HG03558 (cell line): ENCODE measurements at regions not wholly inside any gene's neighbourhood (a gene's known extent, or its start where the extent isn't known, plus 50 kb on each side); places are given as distances from the start of the nearest gene placed in this dataset.

Source experiments
- ATAC-seq: cut with Tn5 transposase; IDR thresholded peaks from one replicate; pipeline ENCODE4 v1.9.1; 2021; ENCODE audit warnings: moderate number of reproducible peaks; ENCODE audit not compliant: unreplicated experiment; ENCODE audit errors: extremely low read depth

GRCh38 chr1:220976390-220976789 lies 97.1 kb downstream of the HLX start:
- no peak for ATAC-seq

- ATAC-seq: no peak
Observed at GRCh38 chr1:220979371-220979770, 100.1 kb downstream of the HLX start.

DNA sequence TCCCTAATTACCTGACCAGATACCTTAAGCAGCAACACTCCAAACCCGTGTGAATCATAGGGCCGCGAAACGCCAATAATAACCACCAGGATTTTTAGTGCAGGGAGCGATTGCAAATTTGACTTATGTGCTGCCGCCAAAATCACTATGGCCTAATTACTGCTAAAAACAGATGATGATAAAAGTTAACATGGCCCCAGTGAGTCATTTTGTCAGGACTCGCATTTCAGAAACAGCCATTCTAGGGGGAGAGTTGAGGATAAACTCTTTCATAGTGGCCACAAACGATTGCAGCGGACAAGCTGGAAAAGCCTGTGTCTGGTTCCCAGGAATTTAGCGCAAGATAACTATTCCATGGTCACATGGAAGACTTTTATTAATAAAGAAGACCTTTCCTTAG lies 103.4 kb downstream of the HLX start:
- no peak for ATAC-seq

- no peak for ATAC-seq
Observed at GRCh38 chr1:220983877-220984635, 104.8 kb downstream of the HLX start.

GRCh38 chr1:220990427-220991339 lies 111.4 kb downstream of the HLX start:
- ATAC-seq: no peak

- ATAC-seq: no peak
Observed at GRCh38 chr1:220991506-220991905, 112.3 kb downstream of the HLX start.

DNA sequence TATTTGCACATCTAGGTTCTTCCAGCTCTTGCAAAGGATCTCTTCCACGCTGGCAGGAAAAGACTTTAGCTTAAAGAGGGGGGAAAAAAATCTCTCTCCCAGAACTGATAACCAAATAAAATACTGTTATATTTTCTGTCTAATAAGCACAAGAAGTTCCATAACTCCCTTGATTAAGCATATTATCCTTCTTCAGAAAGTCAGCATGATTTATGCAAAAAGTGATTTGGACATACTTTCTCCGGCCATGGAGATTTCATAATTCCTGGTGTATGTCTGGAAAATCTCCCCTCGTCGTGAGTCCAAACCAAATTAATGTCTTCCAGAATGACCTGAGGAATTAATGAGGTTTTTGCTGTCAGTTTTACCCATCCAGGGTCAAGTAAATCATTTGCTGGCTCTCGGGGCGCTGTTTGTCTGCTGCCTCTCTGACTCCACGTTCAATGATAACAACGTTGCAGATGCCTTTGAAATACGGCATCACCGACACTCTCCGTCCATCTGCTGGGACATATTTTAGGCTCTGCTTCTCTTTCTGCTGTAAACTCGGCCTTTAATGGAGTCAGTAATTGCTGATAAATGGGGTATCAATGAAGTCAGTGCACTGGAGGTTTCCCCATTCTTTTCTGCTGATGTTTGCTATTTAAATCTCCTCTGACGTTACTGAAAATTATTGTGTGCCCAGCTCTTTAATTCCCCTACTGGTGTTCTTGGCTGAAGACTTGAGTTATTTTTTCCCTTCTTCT lies 112.9 kb downstream of the HLX start:
- ATAC-seq: no peak

DNA sequence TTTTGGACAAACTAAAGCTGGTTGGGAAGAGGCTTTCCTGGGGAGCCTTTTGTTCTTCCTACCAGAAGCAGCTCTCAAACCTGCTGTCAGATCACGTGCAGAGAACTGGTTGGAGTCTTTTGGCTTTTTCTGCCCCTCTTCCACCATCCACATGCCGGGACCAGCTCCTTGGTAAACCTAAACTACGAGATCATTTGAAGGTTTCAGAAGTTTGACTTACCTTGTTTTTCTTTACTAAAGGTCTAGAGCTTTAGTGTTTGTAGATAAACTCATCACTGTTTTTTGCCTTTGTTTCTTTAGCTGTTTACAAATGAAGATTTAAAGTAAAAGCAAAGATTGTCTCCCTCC lies 113.4 kb downstream of the HLX start:
- no peak for ATAC-seq

GRCh38 chr1:220994671-220995070 lies 115.4 kb downstream of the HLX start:
- no peak for ATAC-seq

DNA sequence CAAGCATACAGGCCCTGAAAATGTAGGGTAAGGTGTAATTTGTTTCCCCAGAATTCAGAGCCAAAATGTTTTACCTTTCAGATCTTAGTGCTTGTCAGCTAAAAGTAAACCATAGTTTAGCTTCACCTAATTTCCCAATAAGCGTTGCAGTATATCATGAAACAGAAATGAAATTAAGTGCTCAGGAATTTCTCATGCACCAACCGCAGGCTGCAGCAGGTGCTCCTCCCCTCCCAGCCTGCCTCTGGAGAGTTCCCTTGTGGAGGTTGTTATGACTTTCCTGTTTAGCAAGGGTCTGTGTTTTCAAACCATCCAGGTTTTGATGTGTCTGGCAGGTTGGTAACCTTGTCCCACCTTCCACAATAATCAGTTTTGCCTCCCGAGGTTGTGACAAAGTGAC lies 118.5 kb downstream of the HLX start:
- ATAC-seq: no peak

DNA sequence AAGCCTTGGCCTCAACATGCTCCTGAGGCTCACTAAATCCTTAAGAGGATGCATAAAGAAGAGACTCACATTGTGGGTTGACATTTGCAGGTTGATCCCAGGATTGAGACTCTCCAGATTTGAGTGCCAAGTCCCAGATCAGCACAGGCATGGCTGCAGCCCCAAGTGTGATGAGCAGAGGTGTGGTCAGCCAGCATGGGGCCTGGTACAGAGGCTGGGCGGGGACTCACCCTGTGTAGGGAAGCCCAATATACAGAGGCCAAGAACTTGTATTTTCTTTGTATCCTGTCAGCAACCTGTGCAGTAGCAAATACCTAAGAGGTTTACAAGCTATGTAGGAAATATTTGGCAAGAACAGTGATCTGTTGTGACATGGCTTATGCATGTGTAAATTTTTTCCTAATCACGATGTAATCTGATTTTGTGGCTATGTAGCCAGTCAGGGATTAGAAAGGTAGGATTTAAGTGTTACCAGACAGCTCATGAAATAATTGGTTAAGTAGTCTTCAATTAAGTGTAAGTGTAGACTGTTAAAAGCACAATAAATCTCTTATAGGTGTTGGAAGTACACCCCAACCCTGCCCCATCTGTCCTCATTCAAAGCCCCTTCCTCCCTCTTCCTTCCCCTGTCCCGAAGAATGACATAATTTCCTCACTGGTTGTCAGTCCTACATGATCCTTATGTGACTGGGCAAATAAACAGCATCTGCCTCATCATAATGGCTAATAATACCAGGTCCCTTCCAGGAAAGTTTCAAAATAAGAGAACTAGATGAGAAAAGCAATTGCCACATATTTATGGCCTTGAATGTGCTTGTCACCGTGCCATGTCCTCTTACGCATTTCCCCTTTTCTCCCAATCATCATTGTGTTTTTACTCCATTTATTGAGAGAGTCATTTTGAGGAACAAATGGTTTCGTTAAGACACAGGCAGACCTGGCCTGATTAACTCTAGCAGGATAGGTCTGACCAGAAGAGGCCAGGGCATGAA lies 120.9 kb downstream of the HLX start:
- no peak for ATAC-seq

DNA sequence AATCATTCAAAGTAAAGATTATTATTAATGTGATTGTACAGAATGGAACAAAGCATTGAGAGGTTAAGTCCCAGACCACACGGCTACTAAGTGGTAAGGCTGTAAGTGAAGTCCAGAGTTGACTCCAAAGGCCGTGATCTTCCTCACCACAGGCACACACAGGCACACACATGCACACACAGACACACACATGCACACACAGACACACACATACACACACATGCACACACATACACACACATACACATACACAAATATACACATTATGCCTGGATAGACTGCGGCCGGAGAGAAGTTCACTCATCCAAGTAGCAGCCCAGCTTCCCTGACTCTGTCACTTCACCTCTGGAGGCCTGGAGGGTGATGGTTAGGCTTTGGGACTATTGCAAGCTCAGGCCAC lies 121.9 kb downstream of the HLX start:
- ATAC-seq: no peak

- no peak for ATAC-seq
Observed at GRCh38 chr1:221002601-221003000, 123.4 kb downstream of the HLX start.

- ATAC-seq: no peak
Observed at GRCh38 chr1:221011145-221011544, 131.9 kb downstream of the HLX start.

GRCh38 chr1:221012120-221012519 lies 132.9 kb downstream of the HLX start:
- ATAC-seq: no peak

DNA sequence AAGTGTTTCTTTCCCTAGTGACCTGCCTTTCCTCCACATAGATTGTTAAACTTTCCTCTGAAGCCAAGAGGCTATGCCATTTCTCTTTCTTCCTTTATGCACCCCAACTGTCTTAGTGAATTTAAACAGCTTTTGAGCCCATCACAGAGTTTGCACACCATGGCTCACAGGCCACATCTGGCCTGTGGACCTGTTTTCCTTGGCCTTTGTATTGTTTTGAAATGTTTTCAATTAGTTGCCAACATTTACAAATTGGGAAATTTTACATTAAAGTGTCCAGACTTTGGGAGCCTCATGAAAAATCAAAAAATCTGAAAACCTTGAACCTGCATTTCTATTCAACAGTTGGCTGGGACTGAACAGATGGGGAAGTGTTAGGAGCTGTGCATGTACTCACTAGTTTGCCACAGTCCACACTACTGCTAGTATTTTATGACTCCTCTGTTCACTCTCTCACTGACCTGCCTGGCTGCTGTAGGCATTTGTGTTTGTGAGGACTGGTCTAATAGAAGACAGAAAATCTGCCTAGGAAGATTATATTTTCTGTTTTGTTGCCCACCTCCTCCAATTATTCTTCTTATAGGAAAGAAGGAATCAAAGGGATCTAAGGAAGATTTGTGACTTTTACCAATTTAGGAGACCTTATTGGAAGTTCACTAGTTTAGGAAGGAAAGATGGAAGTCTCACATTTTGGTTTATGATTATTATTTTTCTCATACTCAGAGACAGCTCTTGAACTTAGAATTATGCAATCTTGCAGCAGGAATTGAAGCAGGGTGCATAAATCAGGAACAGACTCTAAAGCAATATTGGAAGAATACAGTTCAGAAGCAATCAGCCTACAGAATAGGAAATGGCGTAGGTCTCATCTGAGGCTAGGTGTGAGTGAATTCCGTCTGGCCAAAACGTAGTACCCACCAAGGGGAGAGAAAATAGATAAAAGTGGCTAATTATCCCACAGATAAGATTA lies 134.7 kb downstream of the HLX start:
- no peak for ATAC-seq

DNA sequence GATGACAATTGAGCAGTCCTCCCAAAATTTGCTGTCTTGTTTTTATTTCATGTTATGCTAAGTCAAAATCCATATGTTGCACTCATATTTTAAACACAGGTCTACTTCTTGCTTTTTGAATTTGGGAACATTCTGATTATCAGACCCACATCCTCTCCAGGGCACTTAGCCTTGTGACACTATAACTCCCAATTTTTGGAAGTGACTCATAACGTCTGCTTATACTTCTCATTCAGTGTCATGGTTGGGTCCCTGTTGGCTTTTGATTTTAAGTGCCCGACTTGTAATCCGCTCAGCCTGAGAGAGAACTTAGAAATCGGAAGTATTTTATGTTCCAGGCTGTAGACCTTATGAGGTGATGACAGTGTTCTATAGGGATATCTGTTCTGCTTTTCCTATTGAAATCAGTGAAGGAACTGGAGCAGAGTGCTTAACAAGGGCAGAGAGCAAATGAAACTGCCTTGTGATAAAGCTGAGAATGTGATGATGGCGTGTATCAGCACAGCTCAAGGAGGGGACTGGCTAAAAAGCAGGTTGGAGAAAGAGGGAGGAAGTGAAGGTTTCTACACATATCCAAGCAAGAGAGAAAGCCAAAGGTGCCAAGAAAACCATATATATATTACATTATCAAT lies 136.0 kb downstream of the HLX start:
- no peak for ATAC-seq

GRCh38 chr1:221016751-221017150 lies 137.5 kb downstream of the HLX start:
- ATAC-seq: no peak
